Right lobe of liver (tissue), 6 donors: ENCODE measurements at regions not wholly inside any gene's neighbourhood (a gene's known extent, or its start where the extent isn't known, plus 50 kb on each side); places are given as distances from the start of the nearest gene placed in this dataset.

Experiments
- ATAC-seq, 4 donors: fragments of 200-7000 bp; cut with Tn5 transposase; one replicate each; pipeline ENCODE4 v1.9.1; 2020; ENCODE audit warnings: mild to moderate bottlenecking in 4 of 4, moderate library complexity in 4 of 4
- DNase-seq, 3 donors: peaks; one replicate each; pipeline ENCODE4 v3.0.0-alpha.2; 2020
- H3K27ac ChIP-seq, 3 donors: fragments of 200-600 bp; one replicate each; pipeline ENCODE4 v1.8.0; 2022
- H3K27me3 ChIP-seq, 2 donors: fragments of 200-600 bp; one replicate each; pipeline ENCODE4 v1.8.0; 2022
- H3K36me3 ChIP-seq, 4 donors: fragments of 200-600 bp; sonication (generic) in 1 of 4; one replicate each; pipeline versions ENCODE4 v1.5.1 to v1.8.0; 2017 to 2022; ENCODE audit warnings: control low read depth in 1 of 4
- H3K4me1 ChIP-seq, 4 donors: fragments of 200-600 bp; sonication (generic) in 1 of 4; one replicate each; pipeline versions ENCODE4 v1.5.1 to v1.8.0; 2017 to 2022; ENCODE audit warnings: control low read depth in 1 of 4
- H3K4me3 ChIP-seq, 3 donors: fragments of 200-600 bp; one replicate each; pipeline ENCODE4 v1.8.0; 2022
- H3K9me3 ChIP-seq, 4 donors: fragments of 200-600 bp; sonication (generic) in 1 of 4; one replicate each; pipeline versions ENCODE4 v1.5.1 to v1.8.0; 2017 to 2022; ENCODE audit warnings: control low read depth in 1 of 4
- CTCF ChIP-seq, 4 donors: fragments of 200-600 bp in 3 of 4; fragments of 450-650 bp in 1 of 4; IDR thresholded peaks; one replicate each; pipeline versions ENCODE4 v1.5.1 to v1.8.0; 2016 to 2022; ENCODE audit warnings: antibody characterized with exemption in 4 of 4, mild to moderate bottlenecking in 2 of 4
- POLR2A ChIP-seq: fragments of 450-650 bp; IDR thresholded peaks from one replicate; pipeline ENCODE4 v1.6.1; 2017; ENCODE audit warnings: antibody characterized with exemption, mild to moderate bottlenecking
- WGBS: methylation state at CpG from one replicate; pipeline ENCODE4 v1.1.6; 2018; ENCODE audit warnings: low coverage, low lambda C conversion rate; ENCODE audit not compliant: insufficient coverage; ENCODE audit errors: missing lambda C conversion rate; 5-methylcytosine and 5-hydroxymethylcytosine counted together
- intact Hi-C, 2 donors: fragments of 100-400 bp; cut with DNase I; formaldehyde crosslinking; loops; one replicate each; pipeline versions ENCODE4 v1.11.2 to v1.14.1; 2022
- donor health status: DM: no; HTN: yes; CAD: no.
- donor health status: DM: no; HTN: no; CAD: no.
- donor health status: DM: no; HTN: no; CAD: no.
- donor health status: DM: no; HTN: yes; CAD: no.
- donor health status: DM: no; HTN: yes; CAD: no.

- WGBS = 27% methylated on average over 1 of the region's 2 CpGs
- intact Hi-C loops = no loop called here
- TF ChIP-seq POLR2A (no peak), CTCF (IDR thresholded peaks at IDR 0.05) (no peak)
These were observed 361.1 kb downstream of the HGF start for GRCh38 chr7:81408728-81409127.

GRCh38 chr7:81407094-81407493 is 362.8 kb downstream of the HGF start:
- Histone ChIP-seq H3K9me3 (no peaks in the 10 kb centered on the region), H3K4me3 (no peak overlapping the region), H3K4me1 (no peaks in the 10 kb centered on the region), H3K27ac (no peak overlapping the region), H3K27me3 (no peaks in the 10 kb centered on the region), H3K36me3 (no peaks in the 10 kb centered on the region)
- no peak for DNase-seq
- intact Hi-C loops = no loop called here
- WGBS = 79% methylated on average over 2 of the region's 2 CpGs
- no peak for ATAC-seq
- no peak for TF ChIP-seq CTCF (IDR thresholded peaks at IDR 0.05)
- no peak for TF ChIP-seq POLR2A

More at GRCh38 chr7:81408728-81409127, 361.1 kb downstream of the HGF start:
- H3K9me3 ChIP-seq = no peaks in the 10 kb centered on the region
- no peaks in the 10 kb centered on the region for H3K4me1 ChIP-seq
- H3K27me3 ChIP-seq = no peaks in the 10 kb centered on the region
- ATAC-seq = no peak
- no peaks in the 10 kb centered on the region for H3K36me3 ChIP-seq
- no peak overlapping the region for H3K4me3 ChIP-seq
- no peak overlapping the region for H3K27ac ChIP-seq
- no peak for DNase-seq

- Histone ChIP-seq H3K4me3 (no peak overlapping the region), H3K9me3 (no peaks in the 10 kb centered on the region), H3K4me1 (no peaks in the 10 kb centered on the region), H3K27ac (no peak overlapping the region), H3K27me3 (no peaks in the 10 kb centered on the region), H3K36me3 (no peaks in the 10 kb centered on the region)
- ATAC-seq (no peak), DNase-seq (no peak)
- intact Hi-C loops = no loop called here
- no peak for TF ChIP-seq POLR2A
- TF ChIP-seq CTCF (IDR thresholded peaks at IDR 0.05) = no peak
- no CpG with 5 or more reads among the region's 2 CpGs for WGBS
These were observed 365.2 kb downstream of the HGF start for GRCh38 chr7:81404669-81405068.

DNA sequence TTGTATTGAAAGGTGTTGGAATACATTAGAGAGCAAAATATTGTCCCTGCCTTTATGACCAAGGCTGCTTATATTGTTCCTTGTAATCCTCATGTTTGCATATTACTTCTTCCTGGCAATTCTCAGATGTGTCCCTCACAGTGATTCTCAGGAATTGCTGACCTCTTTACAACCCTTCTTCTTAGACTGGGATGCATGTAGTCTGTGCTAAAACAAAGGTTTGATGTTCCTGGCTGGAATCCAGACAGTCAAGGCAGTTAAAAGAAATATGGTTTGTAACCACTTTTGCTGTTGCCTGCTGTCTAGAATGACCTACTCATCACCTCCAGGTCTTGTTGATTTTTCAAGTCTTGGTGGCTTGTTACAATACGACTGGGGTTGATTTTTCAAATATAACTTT is 367.6 kb downstream of the HGF start:
- Histone ChIP-seq H3K9me3 (no peaks in the 10 kb centered on the region), H3K4me1 (no peaks in the 10 kb centered on the region), H3K27ac (no peak overlapping the region), H3K27me3 (no peaks in the 10 kb centered on the region), H3K4me3 (no peak overlapping the region), H3K36me3 (no peaks in the 10 kb centered on the region)
- ATAC-seq (no peak), DNase-seq (no peak)
- intact Hi-C loops = no loop called here
- 25% methylated on average over 1 of the region's 1 CpG for WGBS
- TF ChIP-seq POLR2A (no peak), CTCF (IDR thresholded peaks at IDR 0.05) (no peak)

- intact Hi-C loops = no loop called here
- no peaks in the 10 kb centered on the region for H3K27me3 ChIP-seq
- no peaks in the 10 kb centered on the region for H3K4me1 ChIP-seq
- H3K9me3 ChIP-seq = no peaks in the 10 kb centered on the region
- no peaks in the 10 kb centered on the region for H3K36me3 ChIP-seq
- H3K27ac ChIP-seq = no peak overlapping the region
- WGBS = 32% methylated on average over 3 of the region's 3 CpGs
- no peak overlapping the region for H3K4me3 ChIP-seq
- ATAC-seq (peak in 1 of 4 donors; percentile 9), DNase-seq (no peak)
- TF ChIP-seq POLR2A = no peak
These were observed 370.4 kb downstream of the HGF start for GRCh38 chr7:81399471-81399870.
